ENCODE measurements at regions not wholly inside any gene's neighbourhood (a gene's known extent, or its start where the extent isn't known, plus 50 kb on each side); places are given as distances from the start of the nearest gene placed in this dataset.

- no peak for DNase-seq
Measured at GRCh38 chr16:62665269-62665668, 629.0 kb upstream of the CDH8 start.

GRCh38 chr16:62664566-62664965 lies 628.3 kb upstream of the CDH8 start:
- DNase-seq = no peak

- no peak for DNase-seq
Measured at GRCh38 chr16:62661435-62661834, 625.2 kb upstream of the CDH8 start.

GRCh38 chr16:62657116-62657515 lies 620.9 kb upstream of the CDH8 start:
- no peak for DNase-seq

GRCh38 chr16:62652441-62653120 lies 616.3 kb upstream of the CDH8 start:
- DNase-seq = no peak

- DNase-seq = no peak
Measured at GRCh38 chr16:62648256-62648655, 612.0 kb upstream of the CDH8 start.

- no peak for DNase-seq
Measured at GRCh38 chr16:62644030-62644812, 608.0 kb upstream of the CDH8 start.

- DNase-seq = no peak
Measured at GRCh38 chr16:62642677-62643076, 606.4 kb upstream of the CDH8 start.

- DNase-seq = no peak
Measured at GRCh38 chr16:62639890-62640289, 603.7 kb upstream of the CDH8 start.

GRCh38 chr16:62638964-62639870 lies 603.0 kb upstream of the CDH8 start:
- no peak for DNase-seq

GRCh38 chr16:62638324-62638911 lies 602.2 kb upstream of the CDH8 start:
- DNase-seq = no peak

GRCh38 chr16:62625326-62625725 lies 589.1 kb upstream of the CDH8 start:
- DNase-seq = no peak

- DNase-seq = no peak
Measured at GRCh38 chr16:62620275-62620674, 584.0 kb upstream of the CDH8 start.

GRCh38 chr16:62615526-62615925 lies 579.3 kb upstream of the CDH8 start:
- DNase-seq = no peak

- DNase-seq = no peak
Measured at GRCh38 chr16:62610291-62610690, 574.1 kb upstream of the CDH8 start.

GRCh38 chr16:62602790-62603189 lies 566.6 kb upstream of the CDH8 start:
- no peak for DNase-seq

GRCh38 chr16:62597875-62598274 lies 561.6 kb upstream of the CDH8 start:
- DNase-seq = no peak

GRCh38 chr16:62596584-62596983 lies 560.3 kb upstream of the CDH8 start:
- DNase-seq = no peak

- no peak for DNase-seq
Measured at GRCh38 chr16:62596125-62596524, 559.9 kb upstream of the CDH8 start.

GRCh38 chr16:62586128-62586862 lies 550.1 kb upstream of the CDH8 start:
- no peak for DNase-seq

- DNase-seq = no peak
Measured at GRCh38 chr16:62585041-62585545, 548.9 kb upstream of the CDH8 start.

- no peak for DNase-seq
Measured at GRCh38 chr16:62583414-62583813, 547.2 kb upstream of the CDH8 start.
